Mesodermal cell (in vitro differentiated cells): ENCODE measurements at regions not wholly inside any gene's neighbourhood (a gene's known extent, or its start where the extent isn't known, plus 50 kb on each side); places are given as distances from the start of the nearest gene placed in this dataset.

Experiments used
- H3K27ac ChIP-seq: 2 replicates; pipeline ENCODE4 v1.7.0; 2013; ENCODE audit warnings: mild to moderate bottlenecking, low read depth, low read length, moderate library complexity; ENCODE audit not compliant: severe bottlenecking
- H3K36me3 ChIP-seq: 2 replicates; pipeline ENCODE4 v1.7.1; 2013; ENCODE audit warnings: mild to moderate bottlenecking, low read length, moderate library complexity; ENCODE audit not compliant: control insufficient read depth, insufficient read depth
- H3K4me1 ChIP-seq: one replicate; pipeline ENCODE4 v1.7.1; 2013; ENCODE audit warnings: mild to moderate bottlenecking, low read length; ENCODE audit not compliant: insufficient read depth, control insufficient read depth, poor library complexity, severe bottlenecking
- H3K4me3 ChIP-seq: 2 replicates; pipeline ENCODE4 v1.7.0; 2013; ENCODE audit warnings: low read length, control low read depth, mild to moderate bottlenecking; ENCODE audit not compliant: insufficient read depth, poor library complexity, severe bottlenecking; ENCODE audit errors: extremely low read depth
- H3K9me3 ChIP-seq: 2 replicates; pipeline ENCODE4 v1.7.1; 2013; ENCODE audit warnings: mild to moderate bottlenecking, low read length, moderate library complexity; ENCODE audit not compliant: control insufficient read depth
- WGBS, 2 experiments: methylation state at CpG; one replicate each; pipeline ENCODE4 v1.1.5; 2013; ENCODE audit warnings: missing lambda C conversion rate in 2 of 2; ENCODE audit not compliant: insufficient coverage in 2 of 2; 5-methylcytosine and 5-hydroxymethylcytosine counted together

DNA sequence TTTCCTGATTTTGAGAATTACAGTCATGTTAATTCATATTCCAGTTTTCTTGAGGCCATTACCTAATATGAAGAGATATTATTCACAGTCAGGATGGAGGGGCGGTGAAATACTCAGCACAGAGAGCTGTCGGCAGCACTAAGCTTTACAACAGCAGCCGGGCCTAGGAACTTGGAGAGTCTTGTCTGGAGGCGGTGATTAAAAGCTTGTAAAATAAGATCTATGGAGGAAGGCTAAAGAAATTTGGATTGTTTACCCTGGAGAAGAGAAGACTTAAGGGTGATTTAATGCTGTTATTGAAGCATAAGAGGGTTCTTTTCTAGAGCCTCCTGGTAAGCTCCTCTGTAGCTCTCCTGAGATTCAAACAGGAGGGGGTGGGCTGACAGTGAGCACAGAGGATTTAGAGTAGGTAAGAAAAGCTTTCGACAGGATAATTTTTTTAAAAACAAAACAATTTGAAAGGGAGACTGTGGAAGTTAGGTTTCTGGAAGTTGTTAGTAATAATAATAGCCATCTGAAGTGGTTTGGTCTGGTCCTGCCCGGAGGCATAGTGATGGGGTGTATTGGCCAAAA lies 406.3 kb upstream of the ADAMTSL1 start:
- Histone ChIP-seq H3K4me3 (no peak overlapping the region), H3K4me1 (no peaks in the 10 kb centered on the region), H3K9me3 (no peaks in the 10 kb centered on the region), H3K36me3 (no peaks in the 10 kb centered on the region), H3K27ac (no peak overlapping the region)
- WGBS, 2 experiments: 85 to 98% methylated on average over 4 to 6 of the region's 6 CpGs

GRCh38 chr9:18068900-18069299 lies 405.1 kb upstream of the ADAMTSL1 start:
- WGBS, 2 experiments: 100% methylated on average over 1 of the region's 3 CpGs; no CpG with 5 or more reads in 1 of the 2 experiments
- H3K9me3 ChIP-seq: no peaks in the 10 kb centered on the region
- no peak overlapping the region for H3K4me3 ChIP-seq
- H3K36me3 ChIP-seq: no peaks in the 10 kb centered on the region
- no peak overlapping the region for H3K27ac ChIP-seq
- no peaks in the 10 kb centered on the region for H3K4me1 ChIP-seq

DNA sequence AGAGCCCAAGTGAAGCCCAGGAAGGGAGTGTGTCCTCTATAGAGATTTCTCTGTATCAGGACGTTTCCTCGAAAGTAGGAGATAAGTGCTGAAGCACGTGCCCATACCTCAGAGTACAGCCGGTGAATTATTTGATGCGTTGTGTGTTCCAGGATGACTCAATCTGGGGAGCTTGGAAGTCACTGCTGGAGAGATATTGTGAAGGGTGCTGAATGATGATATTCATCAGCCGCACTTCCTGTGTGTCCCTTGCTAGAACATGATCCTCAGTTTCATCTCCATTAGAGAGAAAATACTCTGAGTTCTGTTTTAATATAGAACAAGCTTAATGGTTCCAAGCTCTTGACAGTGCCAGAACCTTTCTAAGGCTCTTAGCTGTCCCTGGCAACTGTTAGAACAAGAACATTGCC lies 402.3 kb upstream of the ADAMTSL1 start:
- H3K4me3 ChIP-seq: no peak overlapping the region
- H3K4me1 ChIP-seq: no peaks in the 10 kb centered on the region
- no peaks in the 10 kb centered on the region for H3K36me3 ChIP-seq
- H3K27ac ChIP-seq: no peak overlapping the region
- H3K9me3 ChIP-seq: no peaks in the 10 kb centered on the region
- 92% methylated on average over 5 of the region's 6 CpGs for WGBS, 2 experiments

DNA sequence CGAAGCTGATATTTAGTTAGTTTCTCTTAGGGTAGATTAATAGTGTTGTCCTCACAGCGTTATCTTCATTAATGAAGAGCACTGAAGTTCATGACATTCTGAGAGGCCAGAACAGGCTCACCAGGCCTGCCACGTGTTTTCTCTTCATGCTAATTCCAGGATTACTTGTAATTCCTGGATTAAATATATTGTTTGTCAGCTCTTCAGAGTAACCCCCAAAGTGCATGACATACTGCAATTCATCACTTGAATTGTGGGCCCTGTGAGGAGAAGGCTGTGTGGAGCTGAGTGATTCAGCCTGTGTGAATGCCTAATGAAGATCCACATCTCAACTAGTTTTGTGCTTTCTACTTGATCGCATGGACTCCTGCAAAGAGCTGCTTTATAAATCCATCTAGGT lies 401.0 kb upstream of the ADAMTSL1 start:
- Histone ChIP-seq H3K27ac (no peak overlapping the region), H3K9me3 (no peaks in the 10 kb centered on the region), H3K4me3 (no peak overlapping the region), H3K36me3 (no peaks in the 10 kb centered on the region), H3K4me1 (no peaks in the 10 kb centered on the region)
- WGBS, 2 experiments: 100% methylated on average over 1 of the region's 4 CpGs

GRCh38 chr9:18074041-18074440 lies 399.9 kb upstream of the ADAMTSL1 start:
- no peak overlapping the region for H3K4me3 ChIP-seq

GRCh38 chr9:18075253-18075952 lies 398.6 kb upstream of the ADAMTSL1 start:
- no peaks in the 10 kb centered on the region for H3K4me1 ChIP-seq
- no peak overlapping the region for H3K4me3 ChIP-seq
- no peaks in the 10 kb centered on the region for H3K9me3 ChIP-seq
- WGBS, 2 experiments: 73 to 92% methylated on average over 1 of the region's 3 CpGs
- no peak overlapping the region for H3K27ac ChIP-seq
- no peaks in the 10 kb centered on the region for H3K36me3 ChIP-seq

More at GRCh38 chr9:18074041-18074440, 399.9 kb upstream of the ADAMTSL1 start:
- Histone ChIP-seq H3K9me3 (no peaks in the 10 kb centered on the region), H3K4me1 (no peaks in the 10 kb centered on the region), H3K36me3 (no peaks in the 10 kb centered on the region), H3K27ac (no peak overlapping the region)
- WGBS, 2 experiments: 62 to 77% methylated on average over 3 of the region's 3 CpGs

DNA sequence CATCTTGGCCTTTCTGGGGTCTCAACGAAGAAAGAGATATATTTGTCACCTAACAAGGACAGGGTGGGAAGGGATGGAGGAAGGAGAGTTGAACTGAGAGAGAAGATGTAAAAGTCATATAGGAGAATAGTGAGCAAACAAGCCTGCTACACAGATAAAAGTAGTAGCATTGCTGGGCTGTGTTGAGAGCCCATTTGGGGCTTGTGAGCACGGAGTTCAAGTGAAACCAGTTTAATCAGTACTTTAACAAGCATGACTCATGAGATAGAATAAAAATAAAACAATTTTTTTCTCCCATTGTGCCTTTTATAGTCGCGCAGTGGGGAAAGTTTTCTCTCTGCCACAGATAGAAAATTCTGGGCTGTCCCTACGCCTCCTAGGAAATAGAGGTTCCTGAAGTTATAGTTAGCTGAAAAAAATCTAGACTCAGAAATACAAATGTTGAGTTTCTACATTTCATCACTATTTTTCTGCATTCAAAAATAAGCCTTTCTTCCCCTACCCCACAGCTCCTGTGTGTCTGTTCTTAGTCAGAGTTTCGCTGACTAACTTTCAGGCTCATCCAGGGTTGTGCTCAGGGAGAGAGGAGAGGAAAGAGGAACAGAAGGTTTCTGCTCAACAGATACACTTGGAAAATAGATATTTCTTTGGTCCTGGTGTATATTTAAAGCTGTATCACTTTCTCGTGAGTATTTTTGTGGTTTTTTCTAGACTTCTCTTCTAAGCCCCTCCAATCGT lies 395.8 kb upstream of the ADAMTSL1 start:
- no peaks in the 10 kb centered on the region for H3K9me3 ChIP-seq
- H3K4me3 ChIP-seq: no peak overlapping the region
- H3K4me1 ChIP-seq: no peaks in the 10 kb centered on the region
- no peak overlapping the region for H3K27ac ChIP-seq
- 52 to 60% methylated on average over 2 to 3 of the region's 8 CpGs for WGBS, 2 experiments
- no peaks in the 10 kb centered on the region for H3K36me3 ChIP-seq

GRCh38 chr9:18092138-18092537 lies 381.8 kb upstream of the ADAMTSL1 start:
- H3K36me3 ChIP-seq: no peaks in the 10 kb centered on the region
- H3K9me3 ChIP-seq: no peaks in the 10 kb centered on the region
- no peaks in the 10 kb centered on the region for H3K4me1 ChIP-seq
- H3K27ac ChIP-seq: no peak overlapping the region
- WGBS, 2 experiments: 83 to 100% methylated on average over 2 to 3 of the region's 4 CpGs
- H3K4me3 ChIP-seq: no peak overlapping the region

DNA sequence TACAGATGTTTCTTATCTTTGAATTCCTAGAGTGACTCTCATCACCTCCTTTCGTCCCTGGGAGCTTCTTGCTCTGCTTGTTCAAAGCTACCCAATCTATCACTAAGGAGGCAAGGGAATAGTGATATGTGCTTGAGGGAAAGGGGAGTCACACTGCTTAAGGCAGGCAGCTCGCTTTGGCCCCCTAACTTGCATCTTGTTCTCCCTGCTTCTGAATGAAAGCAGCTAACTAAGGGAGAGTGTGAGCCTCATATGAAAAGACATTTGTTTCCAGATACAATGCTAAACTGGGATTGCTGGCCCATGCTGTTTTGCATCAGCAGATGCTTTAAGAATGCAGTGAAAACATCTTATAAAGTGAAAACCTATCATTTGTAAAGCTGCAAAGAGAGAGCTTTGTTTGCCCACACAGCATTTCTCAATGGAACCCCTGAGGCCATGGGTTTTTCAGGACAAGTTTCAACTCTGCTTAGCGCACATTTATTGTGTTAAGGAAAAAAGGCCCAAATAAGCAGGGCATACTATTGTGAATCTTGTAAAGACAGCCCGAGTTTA lies 367.9 kb upstream of the ADAMTSL1 start:
- no peaks in the 10 kb centered on the region for H3K36me3 ChIP-seq
- 33 to 95% methylated on average over 1 to 2 of the region's 4 CpGs for WGBS, 2 experiments
- H3K27ac ChIP-seq: no peak overlapping the region
- no peaks in the 10 kb centered on the region for H3K9me3 ChIP-seq
- no peaks in the 10 kb centered on the region for H3K4me1 ChIP-seq
- H3K4me3 ChIP-seq: no peak overlapping the region

- H3K36me3 ChIP-seq: no peaks in the 10 kb centered on the region
- H3K4me3 ChIP-seq: no peak overlapping the region
- H3K27ac ChIP-seq: no peak overlapping the region
- no peaks in the 10 kb centered on the region for H3K4me1 ChIP-seq
- 90% methylated on average over 3 to 4 of the region's 4 CpGs for WGBS, 2 experiments
- no peaks in the 10 kb centered on the region for H3K9me3 ChIP-seq
These were observed 364.3 kb upstream of the ADAMTSL1 start for GRCh38 chr9:18109675-18110074.
